ENCODE measurements at regions not wholly inside any gene's neighbourhood (a gene's known extent, or its start where the extent isn't known, plus 50 kb on each side); places are given as distances from the start of the nearest gene placed in this dataset.

DNA sequence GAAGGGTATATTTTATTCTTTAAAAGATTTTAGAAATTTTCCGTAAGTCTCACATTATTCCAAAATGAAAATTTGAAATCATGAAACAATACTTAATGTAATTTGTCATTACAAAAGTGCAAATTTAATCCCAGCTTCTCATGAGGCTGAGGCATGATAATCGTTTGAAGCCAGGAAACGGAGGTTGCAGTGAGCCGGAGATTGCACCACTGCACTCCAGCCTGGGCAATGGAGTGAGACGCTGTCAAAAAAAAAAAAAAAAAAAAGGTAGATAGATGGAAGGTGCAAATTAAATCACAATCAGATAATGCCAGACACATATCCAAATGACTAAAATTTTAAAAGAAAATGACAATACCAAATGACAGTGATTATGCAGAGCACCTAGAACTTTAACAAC, 644.2 kb downstream of the FAM181B start:
- TF ChIP-seq POLR2A (IDR thresholded peaks at IDR 0.05; ENCODE audit: low read depth, low read length): no peak
- no peak for TF ChIP-seq POLR2AphosphoS5 (IDR thresholded peaks at IDR 0.05; ENCODE audit: low read depth, low read length)
- TF ChIP-seq TAF1 (IDR thresholded peaks at IDR 0.05; ENCODE audit: borderline replicate concordance, low read depth, low read length): no peak
- FAIRE-seq: no peak
- no peak for DNase-seq (ENCODE audit: insufficient read length)

DNA sequence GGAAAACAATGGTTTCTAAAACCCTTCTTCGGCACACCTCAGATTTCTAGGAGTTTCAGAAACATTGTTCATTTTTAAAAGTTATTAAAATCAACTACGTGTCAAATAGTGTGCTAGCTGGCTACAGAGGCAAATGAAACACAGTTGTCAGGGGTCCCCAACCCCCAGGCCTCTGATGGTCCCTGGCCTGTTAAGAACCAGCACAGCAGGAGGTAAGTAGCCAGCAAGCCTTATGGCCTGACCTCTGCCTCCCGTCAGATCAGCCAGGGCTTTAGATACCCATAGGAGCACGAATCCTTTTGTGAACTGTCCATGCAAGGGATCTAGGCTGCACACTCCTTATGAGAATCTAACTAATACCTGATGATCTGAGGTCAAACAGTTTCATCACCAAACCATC, 648.2 kb downstream of the FAM181B start:
- FAIRE-seq: no peak

DNA sequence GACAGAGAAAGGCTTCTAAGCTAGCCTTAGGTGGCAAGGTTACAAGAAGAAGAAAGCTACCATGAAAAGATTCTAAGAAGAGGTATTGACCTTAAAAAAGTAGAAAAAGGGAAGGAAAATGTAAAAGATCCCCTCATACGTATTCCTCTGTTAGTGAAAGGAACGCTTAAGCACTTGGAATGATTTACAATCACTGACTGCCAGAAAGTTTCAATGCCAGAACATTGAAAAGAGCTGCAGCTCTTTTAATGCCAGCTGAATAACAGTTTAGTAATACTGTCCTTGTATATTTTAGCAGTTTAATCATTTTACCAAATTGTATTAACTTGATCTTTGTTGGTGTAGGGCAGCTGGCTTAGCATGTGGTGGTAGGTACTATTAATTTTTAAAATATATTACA, 650.7 kb downstream of the FAM181B start:
- FAIRE-seq: no peak
- DNase-seq (ENCODE audit: insufficient read length): no peak
- TF ChIP-seq TAF1 (IDR thresholded peaks at IDR 0.05; ENCODE audit: borderline replicate concordance, low read depth, low read length): no peak
- no peak for TF ChIP-seq POLR2A (IDR thresholded peaks at IDR 0.05; ENCODE audit: low read depth, low read length)
- TF ChIP-seq POLR2AphosphoS5 (IDR thresholded peaks at IDR 0.05; ENCODE audit: low read depth, low read length): no peak

More for the DNA sequence above, 648.2 kb downstream of the FAM181B start:
- no peak for TF ChIP-seq TAF1 (IDR thresholded peaks at IDR 0.05; ENCODE audit: borderline replicate concordance, low read depth, low read length)
- no peak for TF ChIP-seq POLR2AphosphoS5 (IDR thresholded peaks at IDR 0.05; ENCODE audit: low read depth, low read length)
- TF ChIP-seq POLR2A (IDR thresholded peaks at IDR 0.05; ENCODE audit: low read depth, low read length): no peak
- no peak for DNase-seq (ENCODE audit: insufficient read length)

DNA sequence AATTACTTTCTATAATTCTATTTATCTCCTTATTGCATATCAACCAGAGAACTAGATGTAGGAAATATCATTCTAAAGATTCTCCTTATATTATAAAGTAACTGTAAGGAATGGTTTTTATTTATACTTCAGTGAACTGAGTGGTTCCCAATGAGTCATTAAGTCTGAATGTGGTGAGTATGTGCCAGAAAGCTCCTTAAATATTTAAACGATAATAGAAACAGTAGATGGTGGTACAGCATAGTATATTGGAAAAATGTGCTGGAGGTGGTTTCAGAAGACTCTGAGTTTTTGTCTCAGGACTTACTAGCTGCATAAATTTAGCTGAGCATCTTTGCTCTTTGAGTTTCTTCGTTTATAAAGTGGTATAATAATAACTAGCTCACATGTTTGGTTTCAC, 653.5 kb downstream of the FAM181B start:
- no peak for TF ChIP-seq POLR2A (IDR thresholded peaks at IDR 0.05; ENCODE audit: low read depth, low read length)
- no peak for TF ChIP-seq POLR2AphosphoS5 (IDR thresholded peaks at IDR 0.05; ENCODE audit: low read depth, low read length)
- TF ChIP-seq TAF1 (IDR thresholded peaks at IDR 0.05; ENCODE audit: borderline replicate concordance, low read depth, low read length): no peak
- no peak for FAIRE-seq
- no peak for DNase-seq (ENCODE audit: insufficient read length)

DNA sequence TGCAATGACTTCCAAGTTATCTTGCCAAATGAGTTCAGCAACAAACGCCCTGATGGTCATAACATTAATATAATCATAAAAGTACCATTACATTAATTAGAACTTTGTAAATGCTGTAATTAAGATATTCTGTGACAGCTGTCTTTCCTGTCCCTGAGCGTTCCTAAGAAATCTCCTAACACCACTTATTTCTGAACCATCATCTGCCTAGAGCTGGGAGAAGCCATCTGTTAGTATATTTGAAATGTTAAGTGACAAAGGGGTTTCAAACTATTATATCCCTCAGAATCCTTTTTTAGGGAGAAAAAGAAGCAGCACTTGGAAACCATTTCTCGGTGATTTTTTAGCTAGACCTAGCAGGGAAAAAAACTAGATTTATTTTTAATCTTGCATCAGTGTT, 657.5 kb downstream of the FAM181B start:
- TF ChIP-seq TAF1 (IDR thresholded peaks at IDR 0.05; ENCODE audit: borderline replicate concordance, low read depth, low read length): no peak
- DNase-seq (ENCODE audit: insufficient read length) (no peak), FAIRE-seq (no peak)

DNA sequence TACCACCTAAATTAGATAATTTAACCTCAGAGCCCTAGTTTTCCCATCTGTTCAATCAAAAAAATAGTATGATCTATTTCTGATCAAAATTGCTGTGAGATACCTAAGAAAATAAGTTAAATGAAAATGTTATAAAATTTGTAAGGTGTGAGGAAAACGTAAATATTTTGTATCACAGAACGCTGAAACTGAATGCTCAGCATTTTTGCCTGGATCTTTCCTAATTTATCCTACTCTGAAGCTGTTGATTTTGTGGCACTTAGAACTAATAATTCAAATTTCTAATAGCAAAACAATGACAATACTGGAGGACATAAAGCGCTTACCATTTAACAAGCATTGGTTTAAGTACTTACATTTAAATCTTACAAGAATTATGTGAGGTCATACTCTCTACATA, 674.2 kb downstream of the FAM181B start:
- FAIRE-seq (no peak), DNase-seq (ENCODE audit: insufficient read length) (no peak)
- TF ChIP-seq POLR2A (IDR thresholded peaks at IDR 0.05; ENCODE audit: low read depth, low read length) (no peak), POLR2AphosphoS5 (IDR thresholded peaks at IDR 0.05; ENCODE audit: low read depth, low read length) (no peak), TAF1 (IDR thresholded peaks at IDR 0.05; ENCODE audit: borderline replicate concordance, low read depth, low read length) (no peak)

DNA sequence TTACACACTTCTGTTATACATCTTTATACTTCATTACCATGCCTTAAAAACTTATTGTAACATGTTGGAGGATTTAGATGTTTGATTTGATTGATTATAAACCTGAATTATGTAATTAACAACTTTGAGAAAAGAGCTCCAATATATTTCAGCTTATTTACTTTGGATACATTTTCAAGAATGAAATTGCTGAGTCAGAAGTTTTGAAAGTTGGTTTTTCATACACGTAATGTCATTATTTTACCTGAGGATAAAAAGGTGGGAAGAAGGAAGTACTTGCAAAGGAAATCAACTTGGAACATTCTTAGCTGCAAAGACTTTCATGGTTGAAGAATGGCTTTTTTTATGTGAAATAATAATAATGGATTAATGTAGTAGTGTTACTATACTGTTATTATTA, 677.2 kb downstream of the FAM181B start:
- FAIRE-seq (no peak), DNase-seq (ENCODE audit: insufficient read length) (no peak)
- TF ChIP-seq TAF1 (IDR thresholded peaks at IDR 0.05; ENCODE audit: borderline replicate concordance, low read depth, low read length): no peak
- TF ChIP-seq POLR2A (IDR thresholded peaks at IDR 0.05; ENCODE audit: low read depth, low read length): no peak
- TF ChIP-seq POLR2AphosphoS5 (IDR thresholded peaks at IDR 0.05; ENCODE audit: low read depth, low read length): no peak

DNA sequence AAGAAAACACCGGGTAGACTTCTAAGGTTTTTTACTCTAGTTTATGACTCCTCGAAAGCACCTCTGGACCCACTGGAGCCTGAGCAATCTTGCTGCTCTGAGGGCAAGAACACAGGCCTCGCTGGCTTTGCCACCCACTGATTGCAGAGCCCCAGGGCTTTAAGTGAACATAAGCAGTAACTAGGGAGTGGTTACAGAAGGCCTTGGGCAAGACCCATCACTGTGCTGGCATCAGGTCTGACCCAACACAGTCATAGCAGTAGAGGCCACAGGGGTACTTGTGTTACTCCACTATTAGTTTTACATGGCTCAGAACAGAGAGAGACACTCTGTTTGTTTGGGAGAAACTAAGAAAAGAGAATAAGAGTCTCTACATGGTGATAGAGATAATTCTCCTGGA, 684.5 kb downstream of the FAM181B start:
- TF ChIP-seq TAF1 (IDR thresholded peaks at IDR 0.05; ENCODE audit: borderline replicate concordance, low read depth, low read length) (no peak), POLR2AphosphoS5 (IDR thresholded peaks at IDR 0.05; ENCODE audit: low read depth, low read length) (no peak), POLR2A (IDR thresholded peaks at IDR 0.05; ENCODE audit: low read depth, low read length) (no peak)
- FAIRE-seq (no peak), DNase-seq (ENCODE audit: insufficient read length) (no peak)

DNA sequence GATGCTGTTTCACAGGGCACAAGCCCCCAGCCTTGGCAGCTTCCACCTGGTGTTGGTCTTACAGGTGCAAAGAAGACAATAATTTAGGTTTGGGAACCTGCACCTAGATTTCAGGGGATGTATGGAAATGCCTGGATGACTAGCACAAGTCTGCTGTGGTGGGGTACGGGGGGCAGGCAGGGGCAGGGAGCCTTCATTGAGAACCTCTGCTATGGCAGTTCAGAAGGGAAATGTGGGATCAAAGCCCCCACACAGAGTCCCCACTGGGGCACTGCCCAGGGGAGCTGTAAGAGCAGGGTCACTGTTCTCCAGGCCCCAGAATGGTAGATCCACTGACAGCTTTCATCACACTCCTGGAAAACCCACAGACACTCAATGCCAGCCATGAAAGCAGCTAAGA, 686.5 kb downstream of the FAM181B start:
- TF ChIP-seq POLR2AphosphoS5 (IDR thresholded peaks at IDR 0.05; ENCODE audit: low read depth, low read length): no peak
- no peak for TF ChIP-seq POLR2A (IDR thresholded peaks at IDR 0.05; ENCODE audit: low read depth, low read length)
- no peak for TF ChIP-seq TAF1 (IDR thresholded peaks at IDR 0.05; ENCODE audit: borderline replicate concordance, low read depth, low read length)
- FAIRE-seq (no peak), DNase-seq (ENCODE audit: insufficient read length) (no peak)

DNA sequence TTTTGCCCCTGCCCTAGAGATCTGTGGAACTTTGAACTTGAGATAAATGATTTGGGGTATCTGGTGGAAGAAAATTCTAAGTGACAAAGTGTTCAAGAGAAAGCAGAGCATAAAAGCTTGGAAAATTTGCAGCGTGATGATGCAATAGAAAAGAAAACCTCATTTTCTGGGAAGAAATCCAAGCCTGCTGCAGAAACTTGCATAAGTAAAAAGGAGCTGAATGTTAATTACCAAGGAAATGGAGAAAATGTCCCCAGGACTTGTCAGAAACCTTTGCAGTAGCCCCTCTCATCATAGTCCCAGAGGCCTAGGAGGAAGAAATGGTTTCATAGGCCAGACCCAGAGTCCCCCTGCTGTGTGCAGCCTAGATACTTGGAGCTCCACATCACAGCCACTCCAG, 686.9 kb downstream of the FAM181B start:
- DNase-seq (ENCODE audit: insufficient read length) (no peak), FAIRE-seq (no peak)
- no peak for TF ChIP-seq POLR2AphosphoS5 (IDR thresholded peaks at IDR 0.05; ENCODE audit: low read depth, low read length)
- TF ChIP-seq TAF1 (IDR thresholded peaks at IDR 0.05; ENCODE audit: borderline replicate concordance, low read depth, low read length): no peak
- TF ChIP-seq POLR2A (IDR thresholded peaks at IDR 0.05; ENCODE audit: low read depth, low read length): no peak

DNA sequence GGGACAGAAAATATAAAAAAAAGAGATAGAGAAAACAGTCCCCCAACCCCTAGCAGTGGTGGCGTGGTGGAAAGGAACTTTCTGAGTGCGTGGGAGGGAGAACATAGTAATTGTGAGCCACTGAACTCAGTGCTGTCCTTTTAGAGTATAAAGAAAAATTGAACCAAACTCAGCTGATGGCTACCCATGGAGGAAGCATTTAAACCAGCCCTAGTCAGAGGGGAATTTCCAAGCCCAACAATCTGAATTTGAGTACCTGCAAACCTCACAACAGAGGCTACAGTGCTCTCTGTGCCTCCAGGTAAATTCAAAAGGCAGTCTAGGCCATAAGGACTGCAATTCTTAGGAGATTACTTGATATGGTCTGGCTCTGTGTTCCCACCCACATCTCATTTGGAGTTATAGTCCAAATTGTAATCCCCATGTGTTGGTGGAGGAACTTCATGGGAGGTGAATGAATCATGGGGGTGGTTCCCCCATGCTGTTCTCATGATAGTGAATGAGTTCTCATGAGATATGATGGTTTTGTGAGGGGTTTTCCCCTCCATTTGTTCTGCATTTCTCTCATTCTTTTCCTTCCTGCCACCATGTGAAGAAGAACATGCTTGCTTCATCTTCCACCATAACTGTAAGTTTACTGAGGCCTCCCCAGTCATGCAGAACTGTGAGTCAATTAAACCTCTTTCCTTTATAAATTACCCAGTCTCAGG, 687.8 kb downstream of the FAM181B start:
- DNase-seq (ENCODE audit: insufficient read length): no peak
- no peak for FAIRE-seq
- TF ChIP-seq TAF1 (IDR thresholded peaks at IDR 0.05; ENCODE audit: borderline replicate concordance, low read depth, low read length) (no peak), POLR2AphosphoS5 (IDR thresholded peaks at IDR 0.05; ENCODE audit: low read depth, low read length) (no peak), POLR2A (IDR thresholded peaks at IDR 0.05; ENCODE audit: low read depth, low read length) (no peak)

DNA sequence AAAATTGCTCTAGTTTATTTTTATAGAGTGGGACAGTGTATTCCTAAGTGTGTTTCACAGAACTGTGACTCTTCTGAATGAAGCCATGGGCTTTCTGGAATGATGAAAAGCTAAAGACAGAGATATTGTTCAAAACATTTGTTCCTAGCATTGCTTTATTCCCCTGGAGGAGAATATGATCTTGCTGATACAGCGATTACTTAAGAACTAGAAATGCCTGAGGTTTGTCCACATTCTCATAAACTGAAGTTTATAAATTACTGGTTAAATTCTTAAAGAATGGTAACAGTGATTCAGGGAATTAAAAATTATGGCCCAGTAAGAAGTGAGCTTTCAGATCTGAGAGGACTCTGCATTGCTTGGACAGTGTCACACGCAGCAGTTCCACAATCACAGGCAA, 690.3 kb downstream of the FAM181B start:
- DNase-seq (ENCODE audit: insufficient read length): no peak

More for the DNA sequence above, 690.3 kb downstream of the FAM181B start:
- TF ChIP-seq POLR2A (IDR thresholded peaks at IDR 0.05; ENCODE audit: low read depth, low read length) (no peak), TAF1 (IDR thresholded peaks at IDR 0.05; ENCODE audit: borderline replicate concordance, low read depth, low read length) (no peak), POLR2AphosphoS5 (IDR thresholded peaks at IDR 0.05; ENCODE audit: low read depth, low read length) (no peak)
- no peak for FAIRE-seq

Measured in GM12892 (cell line).